ENCODE measurements at regions not wholly inside any gene's neighbourhood (a gene's known extent, or its start where the extent isn't known, plus 50 kb on each side); places are given as distances from the start of the nearest gene placed in this dataset.

DNA sequence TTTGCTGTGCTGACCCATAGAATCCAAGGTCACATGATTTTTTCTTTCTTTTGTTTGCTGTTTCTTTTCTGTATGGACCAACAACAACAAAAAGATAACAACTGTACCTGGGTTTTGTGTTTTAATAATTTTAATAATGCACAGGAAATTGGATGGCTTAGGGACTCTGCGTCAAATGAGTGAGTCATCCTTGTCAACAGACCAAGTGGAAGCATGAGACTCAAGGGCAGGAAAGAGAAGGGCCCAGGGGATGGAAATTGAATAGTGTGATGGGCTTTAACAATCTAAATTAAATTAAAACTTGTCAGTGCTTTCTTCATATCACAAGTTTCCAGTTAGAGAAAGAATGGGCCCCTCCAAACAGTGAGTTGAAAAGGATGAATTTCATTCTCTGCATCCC is 413.0 kb downstream of the PREX1 start:
- CTCF ChIA-PET = no interaction called here
- peak; percentile 34 for DNase-seq (ENCODE audit: low spot score)
- H3K4me3 ChIP-seq (ENCODE audit: low read depth, low read length, poor library complexity, severe bottlenecking) = no peak overlapping the region
- TF ChIP-seq EZH2 (IDR thresholded peaks at IDR 0.05; ENCODE audit: borderline replicate concordance, low read depth, low read length, poor library complexity, severe bottlenecking) (no peak), CTCF (conservative IDR thresholded peaks at IDR 0.05; ENCODE audit: low read depth, low read length) (no peak)
- intact Hi-C loops (cut with micrococcal nuclease; ENCODE audit: unreplicated experiment) = no loop called here
- no peaks in the 10 kb centered on the region for H3K4me1 ChIP-seq (ENCODE audit: insufficient read depth, low read length, poor library complexity, severe bottlenecking)
- BruUV-seq (replicated peaks) = no TSS peak
- no peaks in the 10 kb centered on the region for H3K9me3 ChIP-seq (ENCODE audit: low read depth, low read length, poor library complexity, severe bottlenecking)
- no peak overlapping the region for H3K27ac ChIP-seq (ENCODE audit: low read depth, low read length, poor library complexity, severe bottlenecking)
- POLR2A ChIA-PET (ENCODE audit: low non-redundant PET) = no interaction called here
- no peaks in the 10 kb centered on the region for H3K27me3 ChIP-seq (replicated peaks; ENCODE audit: insufficient read depth, low read depth, low read length, poor library complexity)
- H3K36me3 ChIP-seq (ENCODE audit: insufficient read depth, low read length, poor library complexity, severe bottlenecking) = no peaks in the 10 kb centered on the region

- Histone ChIP-seq H3K9me3 (ENCODE audit: low read depth, low read length, poor library complexity, severe bottlenecking) (no peaks in the 10 kb centered on the region), H3K27me3 (replicated peaks; ENCODE audit: insufficient read depth, low read depth, low read length, poor library complexity) (no peaks in the 10 kb centered on the region), H3K4me3 (ENCODE audit: low read depth, low read length, poor library complexity, severe bottlenecking) (no peak overlapping the region), H3K4me1 (ENCODE audit: insufficient read depth, low read length, poor library complexity, severe bottlenecking) (no peaks in the 10 kb centered on the region), H3K36me3 (ENCODE audit: insufficient read depth, low read length, poor library complexity, severe bottlenecking) (no peaks in the 10 kb centered on the region), H3K27ac (ENCODE audit: low read depth, low read length, poor library complexity, severe bottlenecking) (no peak overlapping the region)
- DNase-seq (ENCODE audit: low spot score) = no peak
- CTCF ChIA-PET = no interaction called here
- intact Hi-C loops (cut with micrococcal nuclease; ENCODE audit: unreplicated experiment) = no loop called here
- TF ChIP-seq EZH2 (IDR thresholded peaks at IDR 0.05; ENCODE audit: borderline replicate concordance, low read depth, low read length, poor library complexity, severe bottlenecking) (no peak), CTCF (conservative IDR thresholded peaks at IDR 0.05; ENCODE audit: low read depth, low read length) (no peak)
- BruUV-seq (replicated peaks) = no TSS peak
- POLR2A ChIA-PET (ENCODE audit: low non-redundant PET) = no interaction called here
Observed at GRCh38 chr20:48411919-48412522, 415.8 kb downstream of the PREX1 start.

GRCh38 chr20:48411245-48411644 is 416.6 kb downstream of the PREX1 start:
- Histone ChIP-seq H3K27ac (ENCODE audit: low read depth, low read length, poor library complexity, severe bottlenecking) (no peak overlapping the region), H3K27me3 (replicated peaks; ENCODE audit: insufficient read depth, low read depth, low read length, poor library complexity) (no peaks in the 10 kb centered on the region), H3K36me3 (ENCODE audit: insufficient read depth, low read length, poor library complexity, severe bottlenecking) (no peaks in the 10 kb centered on the region), H3K4me1 (ENCODE audit: insufficient read depth, low read length, poor library complexity, severe bottlenecking) (no peaks in the 10 kb centered on the region), H3K4me3 (ENCODE audit: low read depth, low read length, poor library complexity, severe bottlenecking) (no peak overlapping the region), H3K9me3 (ENCODE audit: low read depth, low read length, poor library complexity, severe bottlenecking) (no peaks in the 10 kb centered on the region)
- TF ChIP-seq EZH2 (IDR thresholded peaks at IDR 0.05; ENCODE audit: borderline replicate concordance, low read depth, low read length, poor library complexity, severe bottlenecking) (no peak), CTCF (conservative IDR thresholded peaks at IDR 0.05; ENCODE audit: low read depth, low read length) (no peak)
- no peak for DNase-seq (ENCODE audit: low spot score)
- no TSS peak for BruUV-seq (replicated peaks)
- intact Hi-C loops (cut with micrococcal nuclease; ENCODE audit: unreplicated experiment) = no loop called here
- ChIA-PET CTCF (no interaction called here), POLR2A (ENCODE audit: low non-redundant PET) (no interaction called here)

Measured in A673 (cell line).